NB4 (cell line): ENCODE measurements at regions not wholly inside any gene's neighbourhood (a gene's known extent, or its start where the extent isn't known, plus 50 kb on each side); places are given as distances from the start of the nearest gene placed in this dataset.

Experiments used
- DNase-seq: peaks from one replicate; pipeline ENCODE4 v3.0.0; 2010; ENCODE audit warnings: low read depth
- H3K4me3 ChIP-seq: one replicate; pipeline ENCODE4 v1.5.1; 2011; ENCODE audit warnings: mild to moderate bottlenecking, low read depth, low read length, moderate library complexity
- CTCF ChIP-seq: IDR thresholded peaks from one replicate; pipeline ENCODE4 v1.5.1; 2012; ENCODE audit warnings: low read depth, low read length
- MAX ChIP-seq: IDR thresholded peaks from 2 replicates; pipeline ENCODE4 v1.6.1; 2011; ENCODE audit warnings: low read depth, low read length
- MYC ChIP-seq: IDR thresholded peaks from 2 replicates; pipeline ENCODE4 v1.6.1; 2011; ENCODE audit warnings: low read depth, low read length
- POLR2A ChIP-seq: IDR thresholded peaks from 2 replicates; pipeline ENCODE4 v1.6.1; 2011; ENCODE audit warnings: mild to moderate bottlenecking; ENCODE audit not compliant: insufficient read length; ENCODE audit errors: extremely low read depth

GRCh38 chr13:90746230-90746629 is 601.3 kb upstream of the MIR17HG start:
- H3K4me3 ChIP-seq, result no peak overlapping the region
- TF ChIP-seq MAX (no peak), MYC (no peak), POLR2A (no peak), CTCF (no peak)
- no peak for DNase-seq

- no peak overlapping the region for H3K4me3 ChIP-seq
- DNase-seq, result no peak
- TF ChIP-seq MYC (no peak), POLR2A (no peak), MAX (no peak), CTCF (no peak)
Observed at GRCh38 chr13:90750021-90750420, 597.5 kb upstream of the MIR17HG start.

GRCh38 chr13:90751026-90751425 is 596.5 kb upstream of the MIR17HG start:
- DNase-seq, result no peak
- H3K4me3 ChIP-seq, result no peak overlapping the region
- TF ChIP-seq POLR2A, result no peak
- no peak for TF ChIP-seq MYC
- no peak for TF ChIP-seq MAX
- TF ChIP-seq CTCF, result no peak

- no peak for DNase-seq
- TF ChIP-seq MAX (no peak), CTCF (no peak), MYC (no peak), POLR2A (no peak)
- H3K4me3 ChIP-seq, result no peak overlapping the region
Observed at GRCh38 chr13:90752070-90752469, 595.4 kb upstream of the MIR17HG start.

- TF ChIP-seq MYC (no peak), CTCF (no peak), MAX (no peak), POLR2A (no peak)
- H3K4me3 ChIP-seq, result no peak overlapping the region
- DNase-seq, result no peak
Observed at GRCh38 chr13:90757127-90757680, 590.3 kb upstream of the MIR17HG start.
